Naive thymus-derived CD4-positive, alpha-beta T cell (primary cell): ENCODE measurements at regions not wholly inside any gene's neighbourhood (a gene's known extent, or its start where the extent isn't known, plus 50 kb on each side); places are given as distances from the start of the nearest gene placed in this dataset.
A peak's percentile ranks its signal among the peaks of the same experiment; 100 is the strongest.

Source experiments
- ATAC-seq: fragments of 150-1000 bp; cut with Tn5 transposase; 2 replicates; pipeline ENCODE4 v1.10.0; 2021; ENCODE audit warnings: mild to moderate bottlenecking, moderate library complexity
- CTCF ChIA-PET: fragments of 350-600 bp; sonication (Branson Sonifier 250); formaldehyde crosslinking; loops from one replicate; lab custom pipeline; 2021; ENCODE audit warnings: antibody characterized with exemption; lab: Charles Lee
- POLR2A ChIA-PET: fragments of 350-600 bp; sonication (Branson Sonifier 250); formaldehyde crosslinking; loops from one replicate; lab custom pipeline; 2021; ENCODE audit warnings: antibody characterized with exemption, inconsistent platforms; lab: Charles Lee
- DNase-seq, 9 donors: peaks; one replicate each; pipeline versions ENCODE4 v3.0.0 to v3.0.0-alpha.2; 2020 to 2022; ENCODE audit warnings: mixed read lengths in 1 of 9
- H3K27ac ChIP-seq: one replicate; pipeline ENCODE4 v1.7.0; 2013; ENCODE audit warnings: mild to moderate bottlenecking, low read depth, low read length, moderate library complexity
- H3K27me3 ChIP-seq, 2 donors: one replicate each; pipeline ENCODE4 v1.7.0; 2013; ENCODE audit warnings: low read length in 2 of 2, mild to moderate bottlenecking in 2 of 2, moderate library complexity in 2 of 2; ENCODE audit not compliant: control insufficient read depth in 2 of 2, insufficient read depth in 2 of 2
- H3K36me3 ChIP-seq, 3 experiments: 1 replicate in 2 of 3; 2 replicates in 1 of 3; pipeline ENCODE4 v1.7.0; 2013; ENCODE audit warnings: low read length in 3 of 3, mild to moderate bottlenecking in 3 of 3, moderate library complexity in 1 of 3; ENCODE audit not compliant: insufficient read depth in 3 of 3, control insufficient read depth in 2 of 3
- H3K4me1 ChIP-seq, 2 donors: one replicate each; pipeline ENCODE4 v1.7.0; 2013; ENCODE audit warnings: low read length in 2 of 2, mild to moderate bottlenecking in 2 of 2, moderate library complexity in 1 of 2; ENCODE audit not compliant: control insufficient read depth in 2 of 2, insufficient read depth in 2 of 2
- H3K4me3 ChIP-seq: 2 replicates; pipeline ENCODE4 v1.7.0; 2013; ENCODE audit warnings: mild to moderate bottlenecking, low read length
- H3K9me3 ChIP-seq, 3 experiments: 1 replicate in 2 of 3; 2 replicates in 1 of 3; pipeline ENCODE4 v1.7.0; 2013; ENCODE audit warnings: low read length in 3 of 3; ENCODE audit not compliant: control insufficient read depth in 2 of 3
- H3K27ac Mint-ChIP-seq, 9 donors: one replicate each; pipeline ENCODE4 v1.8.0; 2020 to 2022; ENCODE audit warnings: mixed read lengths in 9 of 9, mild to moderate bottlenecking in 8 of 9, moderate library complexity in 5 of 9, inconsistent platforms in 2 of 9
- H3K27me3 Mint-ChIP-seq, 5 donors: one replicate each; pipeline ENCODE4 v1.8.0; 2021 to 2022; ENCODE audit warnings: mixed read lengths in 5 of 5, mild to moderate bottlenecking in 1 of 5
- H3K36me3 Mint-ChIP-seq, 5 donors: one replicate each; pipeline ENCODE4 v1.8.0; 2020 to 2022; ENCODE audit warnings: mixed read lengths in 5 of 5, mild to moderate bottlenecking in 3 of 5, inconsistent platforms in 1 of 5
- H3K4me1 Mint-ChIP-seq, 7 donors: one replicate each; pipeline ENCODE4 v1.8.0; 2020 to 2022; ENCODE audit warnings: mixed read lengths in 7 of 7, mild to moderate bottlenecking in 3 of 7, inconsistent platforms in 1 of 7
- H3K4me3 Mint-ChIP-seq, 10 donors: one replicate each; pipeline ENCODE4 v1.8.0; 2020 to 2022; ENCODE audit warnings: mild to moderate bottlenecking in 10 of 10, mixed read lengths in 10 of 10, moderate library complexity in 6 of 10, inconsistent platforms in 2 of 10
- H3K9me3 Mint-ChIP-seq, 11 donors: one replicate each; pipeline ENCODE4 v1.8.0; 2020 to 2022; ENCODE audit warnings: mixed read lengths in 11 of 11, mild to moderate bottlenecking in 4 of 11, inconsistent platforms in 1 of 11, moderate library complexity in 1 of 11
- intact Hi-C, 2 donors: fragments of 100-400 bp; cut with micrococcal nuclease; formaldehyde crosslinking; loops; one replicate each; pipeline ENCODE4 v1.15.1; 2023

DNA sequence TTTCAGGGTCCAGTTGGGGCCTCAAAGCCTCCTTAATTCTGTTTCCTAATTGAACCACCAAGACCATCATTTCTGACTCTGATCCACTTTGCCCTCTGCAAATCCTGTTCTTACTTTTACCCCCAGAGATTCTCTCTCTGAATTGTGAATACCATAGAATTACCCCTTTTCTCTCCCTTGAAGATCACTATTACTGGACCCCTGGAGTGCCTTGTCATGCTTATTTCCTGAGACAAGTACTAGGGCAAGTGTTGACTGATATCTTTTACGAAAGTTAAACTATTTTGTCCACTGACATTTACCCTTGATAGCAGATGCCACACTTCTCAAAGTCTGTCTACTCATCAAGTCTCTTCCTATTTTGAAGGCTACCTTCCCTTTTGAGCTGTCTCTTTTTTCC lies 246.9 kb upstream of the PTGER4 start:
- Histone ChIP-seq H3K36me3 (no peaks in the 10 kb centered on the region), H3K27ac (no peak overlapping the region), H3K4me3 (no peak overlapping the region), H3K9me3 (no peaks in the 10 kb centered on the region), H3K4me1 (peaks cover 21 to 35% of the 10 kb centered on the region in 2 donors), H3K27me3 (no peaks in the 10 kb centered on the region)
- Mint-ChIP-seq H3K9me3 (peaks cover 0 to 2% (median 0%) of the 10 kb centered on the region in 11 donors), H3K27ac (peak overlapping the region in 2 of 9 donors; percentile 18 to 26), H3K4me1 (peaks cover 20 to 72% (median 47%) of the 10 kb centered on the region in 7 donors), H3K36me3 (peaks cover 0 to 23% (median 0%) of the 10 kb centered on the region in 5 donors), H3K4me3 (no peak overlapping the region), H3K27me3 (no peaks in the 10 kb centered on the region)
- CTCF ChIA-PET = no interaction called here
- POLR2A ChIA-PET = interaction anchor here (0.6 to 1.2 kb wide), 3 partner anchors 22 to 397 kb away, joined by 3 to 5 read pairs (median 3); no protein-coding TSS in a partner anchor
- intact Hi-C loops = no loop called here
- no peak for DNase-seq
- no peak for ATAC-seq

DNA sequence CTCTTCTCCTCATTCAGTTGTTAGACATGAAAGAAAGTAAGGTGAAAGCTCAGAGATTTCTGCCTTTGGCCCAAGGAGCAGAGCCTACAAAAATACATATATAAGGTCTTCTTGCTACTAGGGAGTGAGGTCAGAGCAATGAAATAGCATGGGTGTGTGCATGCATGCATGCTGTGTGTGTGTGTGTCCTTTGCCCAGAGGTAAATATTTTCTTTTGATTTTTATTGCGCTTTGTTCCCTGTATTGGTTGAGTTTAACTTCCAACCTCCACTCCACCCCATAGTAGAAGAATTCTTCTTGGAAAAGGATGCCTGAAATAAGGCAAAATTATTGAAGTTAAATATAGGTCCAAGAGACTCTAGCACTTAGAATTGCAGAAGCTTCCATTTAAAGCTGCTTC lies 248.0 kb upstream of the PTGER4 start:
- no peaks in the 10 kb centered on the region for H3K27me3 Mint-ChIP-seq
- ATAC-seq (no peak), DNase-seq (no peak)
- H3K9me3 ChIP-seq = no peaks in the 10 kb centered on the region
- no peaks in the 10 kb centered on the region for H3K36me3 ChIP-seq
- intact Hi-C loops = no loop called here
- ChIA-PET CTCF (interaction anchor here (1.1 to 1.5 kb wide), 3 partner anchors 10 to 249 kb away, joined by 3 to 4 read pairs (median 3); no protein-coding TSS in a partner anchor), POLR2A (interaction anchor here (1.9 kb wide), 1 partner anchor 21 kb away, joined by 13 read pairs; no protein-coding TSS in a partner anchor)
- H3K36me3 Mint-ChIP-seq = peaks cover 0 to 26% (median 0%) of the 10 kb centered on the region in 5 donors
- peaks cover 20 to 63% (median 37%) of the 10 kb centered on the region in 7 donors for H3K4me1 Mint-ChIP-seq
- H3K27ac ChIP-seq = no peak overlapping the region
- no peaks in the 10 kb centered on the region for H3K27me3 ChIP-seq
- H3K9me3 Mint-ChIP-seq = no peaks in the 10 kb centered on the region
- no peak overlapping the region for H3K4me3 ChIP-seq
- no peak overlapping the region for H3K27ac Mint-ChIP-seq
- no peak overlapping the region for H3K4me3 Mint-ChIP-seq
- H3K4me1 ChIP-seq = peaks cover 10 to 24% of the 10 kb centered on the region in 2 donors

DNA sequence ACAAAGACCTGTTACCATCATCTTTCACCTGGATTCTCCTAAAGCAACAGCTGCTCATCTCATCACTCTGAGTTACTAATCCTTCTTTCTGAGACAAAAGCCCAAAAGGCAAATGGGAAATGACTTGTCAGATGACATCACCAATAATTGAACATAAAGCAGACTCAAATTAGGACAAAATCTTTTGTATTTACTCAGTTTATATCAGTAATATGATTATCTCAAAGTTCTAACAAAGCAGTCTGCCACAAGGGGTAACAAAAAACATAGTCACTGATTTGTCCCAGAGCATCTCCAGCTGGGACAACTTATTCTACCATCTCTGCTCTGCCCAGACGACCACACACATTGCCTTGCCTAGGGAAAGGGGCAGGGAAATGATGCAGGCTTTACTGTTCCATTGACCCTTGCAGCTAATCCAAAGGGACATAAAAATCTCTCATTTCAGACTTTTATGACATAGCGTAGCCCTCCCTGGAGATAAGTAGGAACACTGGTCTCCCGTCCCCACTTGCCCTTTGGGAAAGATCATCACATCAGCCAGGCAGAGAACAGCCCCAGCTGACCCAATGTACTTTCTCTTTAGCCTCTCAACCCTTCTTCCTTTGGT lies 249.5 kb upstream of the PTGER4 start:
- ChIA-PET CTCF (interaction anchor here (0.6 to 1.5 kb wide), 4 partner anchors 9 to 170 kb away, joined by 3 to 6 read pairs (median 3); no protein-coding TSS in a partner anchor), POLR2A (interaction anchor here (0.9 to 1.1 kb wide), 2 partner anchors 19 to 28 kb away, joined by 3 to 4 read pairs; no protein-coding TSS in a partner anchor)
- Mint-ChIP-seq H3K27me3 (no peaks in the 10 kb centered on the region), H3K4me3 (peak overlapping the region in 1 of 10 donors; percentile 79), H3K9me3 (peaks cover 0 to 6% (median 4%) of the 10 kb centered on the region in 11 donors), H3K36me3 (peaks cover 0 to 24% (median 0%) of the 10 kb centered on the region in 5 donors), H3K4me1 (peaks cover 12 to 53% (median 26%) of the 10 kb centered on the region in 7 donors), H3K27ac (peak overlapping the region in 3 of 9 donors; percentile 21 to 91 (median 35))
- ATAC-seq = no peak
- peaks cover 0 to 15% of the 10 kb centered on the region in 2 donors for H3K4me1 ChIP-seq
- H3K9me3 ChIP-seq = no peaks in the 10 kb centered on the region
- H3K27me3 ChIP-seq = no peaks in the 10 kb centered on the region
- no peak overlapping the region for H3K27ac ChIP-seq
- no peak overlapping the region for H3K4me3 ChIP-seq
- intact Hi-C loops = no loop called here
- no peaks in the 10 kb centered on the region for H3K36me3 ChIP-seq
- DNase-seq = no peak

DNA sequence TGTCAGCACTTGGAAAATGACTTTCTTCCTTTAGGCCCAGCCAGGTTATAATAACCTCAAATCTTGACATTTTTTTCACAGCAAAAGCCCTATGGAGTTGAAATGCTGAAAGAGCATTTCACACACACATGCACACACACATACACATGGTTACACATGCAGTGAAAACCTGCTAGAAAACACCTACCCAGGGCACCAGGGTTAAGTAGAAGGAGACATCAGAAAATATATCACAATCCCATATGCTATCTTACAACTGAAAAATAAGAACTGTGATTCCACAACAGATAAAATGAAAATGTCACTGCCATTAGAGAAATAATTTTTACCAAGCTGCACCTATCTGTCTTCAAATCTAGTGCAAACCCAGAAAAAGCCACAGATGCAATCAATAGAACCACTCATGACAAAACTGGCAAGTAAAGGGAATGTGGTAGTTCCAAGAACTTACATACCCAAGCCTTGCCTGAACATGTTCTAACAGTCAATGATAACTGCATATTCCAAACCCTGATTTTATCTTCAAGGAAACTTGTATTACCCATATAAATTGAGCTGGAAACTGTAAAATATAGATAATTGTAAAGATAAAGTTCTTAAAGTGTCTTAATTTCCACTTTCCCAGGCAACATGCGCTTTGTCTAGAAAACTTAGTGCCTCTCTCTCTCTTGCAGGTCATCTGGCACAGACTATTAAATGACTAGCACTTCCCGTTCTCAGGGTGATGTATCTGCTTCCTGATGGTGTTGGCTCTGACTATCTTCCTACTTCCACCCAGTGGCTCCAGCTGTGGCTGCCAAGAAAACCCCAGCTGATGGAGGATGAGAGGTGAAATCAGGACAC lies 250.2 kb upstream of the PTGER4 start:
- Mint-ChIP-seq H3K27ac (peak overlapping the region in 2 of 9 donors; percentile 21 to 91), H3K9me3 (peaks cover 0 to 9% (median 4%) of the 10 kb centered on the region in 11 donors), H3K36me3 (peaks cover 0 to 29% (median 0%) of the 10 kb centered on the region in 5 donors), H3K4me1 (peaks cover 4 to 48% (median 19%) of the 10 kb centered on the region in 7 donors), H3K27me3 (no peaks in the 10 kb centered on the region), H3K4me3 (peak overlapping the region in 1 of 10 donors; percentile 79)
- DNase-seq = no peak
- intact Hi-C loops = loop anchor here in 1 of 2 donors (1.0 kb wide), 2 partner anchors 19 to 23 kb away; no protein-coding TSS in a partner anchor
- peak; percentile 78 for ATAC-seq
- POLR2A ChIA-PET = interaction anchor here (0.9 to 1.1 kb wide), 2 partner anchors 19 to 28 kb away, joined by 3 to 4 read pairs; no protein-coding TSS in a partner anchor
- no peaks in the 10 kb centered on the region for H3K27me3 ChIP-seq
- CTCF ChIA-PET = interaction anchor here (0.6 kb wide), 1 partner anchor 11 kb away, joined by 6 read pairs; no protein-coding TSS in a partner anchor
- H3K27ac ChIP-seq = no peak overlapping the region
- no peaks in the 10 kb centered on the region for H3K36me3 ChIP-seq
- H3K9me3 ChIP-seq = no peaks in the 10 kb centered on the region
- peaks cover 0 to 15% of the 10 kb centered on the region in 2 donors for H3K4me1 ChIP-seq
- H3K4me3 ChIP-seq = no peak overlapping the region

DNA sequence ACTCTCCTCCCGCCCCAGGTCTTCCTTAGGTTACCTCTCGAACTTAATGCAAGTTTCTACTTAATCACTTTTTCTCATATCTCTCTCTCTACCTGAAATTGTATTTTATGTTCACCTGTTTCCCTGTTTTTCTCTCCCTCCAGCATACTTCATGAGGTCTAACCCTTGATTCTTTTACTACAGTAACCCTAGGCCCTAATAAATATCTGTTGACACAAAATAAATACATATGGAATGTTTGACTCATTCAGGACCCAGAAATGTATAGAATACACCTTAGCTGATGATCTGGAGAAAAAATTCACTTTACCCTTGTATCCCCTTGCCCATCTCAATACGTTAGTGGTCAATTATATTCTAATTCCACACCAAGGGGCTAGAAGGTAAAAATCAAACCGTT lies 250.9 kb upstream of the PTGER4 start:
- Mint-ChIP-seq H3K36me3 (peaks cover 0 to 29% (median 0%) of the 10 kb centered on the region in 5 donors), H3K4me3 (peak overlapping the region in 1 of 10 donors; percentile 61), H3K4me1 (peaks cover under 1 to 44% (median 16%) of the 10 kb centered on the region in 7 donors), H3K27ac (peak overlapping the region in 4 of 9 donors; percentile 1 to 91 (median 38)), H3K27me3 (no peaks in the 10 kb centered on the region), H3K9me3 (peaks cover 0 to 13% (median 4%) of the 10 kb centered on the region in 11 donors)
- ChIA-PET POLR2A (no interaction called here), CTCF (interaction anchor here (0.8 kb wide), 1 partner anchor 409 kb away, joined by 3 read pairs; no protein-coding TSS in a partner anchor)
- Histone ChIP-seq H3K27ac (no peak overlapping the region), H3K4me3 (no peak overlapping the region), H3K27me3 (no peaks in the 10 kb centered on the region), H3K4me1 (peaks cover 0 to 15% of the 10 kb centered on the region in 2 donors), H3K9me3 (no peaks in the 10 kb centered on the region), H3K36me3 (no peaks in the 10 kb centered on the region)
- DNase-seq (no peak), ATAC-seq (no peak)
- intact Hi-C loops = loop anchor here in 1 of 2 donors (1.0 kb wide), 2 partner anchors 19 to 23 kb away; no protein-coding TSS in a partner anchor

DNA sequence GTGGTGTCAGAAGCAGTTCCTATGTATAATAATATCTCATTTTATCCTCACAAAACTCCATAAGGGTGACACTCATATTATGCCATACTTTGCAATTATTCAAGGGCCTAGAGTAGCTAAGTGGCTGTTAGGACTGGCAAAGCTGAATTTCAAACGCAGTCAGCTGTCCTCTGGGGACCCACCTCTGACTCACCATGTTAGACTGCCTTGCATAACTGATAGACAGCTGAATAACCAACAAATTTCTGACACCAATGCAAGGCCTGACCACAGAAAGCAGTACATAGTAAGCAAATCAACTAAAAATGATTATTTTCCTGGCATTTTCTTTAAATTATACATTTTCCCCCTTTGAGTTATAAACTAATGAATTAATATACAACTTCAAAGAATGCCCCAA lies 251.6 kb upstream of the PTGER4 start:
- peaks cover 0 to 20% (median 4%) of the 10 kb centered on the region in 11 donors for H3K9me3 Mint-ChIP-seq
- H3K4me1 Mint-ChIP-seq = peaks cover 0 to 40% (median 14%) of the 10 kb centered on the region in 7 donors
- no peaks in the 10 kb centered on the region for H3K27me3 Mint-ChIP-seq
- H3K9me3 ChIP-seq = no peaks in the 10 kb centered on the region
- ATAC-seq (peak; percentile 71), DNase-seq (no peak)
- H3K4me1 ChIP-seq = peaks cover 0 to 15% of the 10 kb centered on the region in 2 donors
- H3K4me3 Mint-ChIP-seq = no peak overlapping the region
- no peak overlapping the region for H3K4me3 ChIP-seq
- no peaks in the 10 kb centered on the region for H3K36me3 ChIP-seq
- peaks cover 0 to 32% (median 0%) of the 10 kb centered on the region in 5 donors for H3K36me3 Mint-ChIP-seq
- POLR2A ChIA-PET = interaction anchor here (0.6 kb wide), 1 partner anchor 13 kb away, joined by 3 read pairs; no protein-coding TSS in a partner anchor
- H3K27me3 ChIP-seq = no peaks in the 10 kb centered on the region
- intact Hi-C loops = no loop called here
- H3K27ac ChIP-seq = no peak overlapping the region
- CTCF ChIA-PET = interaction anchor here (0.8 kb wide), 1 partner anchor 409 kb away, joined by 3 read pairs; no protein-coding TSS in a partner anchor
- peak overlapping the region in 2 of 9 donors; percentile 1 to 91 for H3K27ac Mint-ChIP-seq
